GM12878 (cell line): ENCODE measurements at regions not wholly inside any gene's neighbourhood (a gene's known extent, or its start where the extent isn't known, plus 50 kb on each side); places are given as distances from the start of the nearest gene placed in this dataset.
"Not testable (repeated sequence)": the region's sequence is repeated elsewhere in the genome, so short reads cannot be mapped to it uniquely, and the experiment has no call there.

Source experiments
- ATAC-seq: fragments of 200-7000 bp; cut with Tn5 transposase; 3 replicates; pipeline ENCODE4 v1.9.1; 2020; ENCODE audit warnings: mild to moderate bottlenecking, moderate library complexity
- BruUV-seq: library from RNA; stranded (reverse); fragments of 400-500 nt; replicated peaks from 2 replicates; lab custom pipeline; 2021; lab: Mats Ljungman, UMichigan
- CTCF ChIA-PET: fragments of 300-600 bp; sonication (Branson Sonifier 250); formaldehyde crosslinking; extraction: SDS; loops from one replicate; lab custom pipeline; 2021; ENCODE audit warnings: inconsistent platforms; lab: Yijun Ruan, JAX
- POLR2A ChIA-PET: fragments of 350-600 bp; formaldehyde crosslinking; extraction: SDS; loops from one replicate; lab custom pipeline; 2021; ENCODE audit warnings: inconsistent platforms; lab: Charles Lee
- RAD21 ChIA-PET: fragments of 300-600 bp; sonication (Branson Sonifier 250); formaldehyde crosslinking; loops from one replicate; lab custom pipeline; 2023; ENCODE audit warnings: antibody characterized with exemption; ENCODE audit not compliant: unreplicated experiment; lab: Charles Lee
- SMC1A ChIA-PET: fragments of 300-600 bp; sonication (Branson Sonifier 250); formaldehyde crosslinking; loops from one replicate; lab custom pipeline; 2023; ENCODE audit not compliant: unreplicated experiment, uncharacterized antibody; lab: Charles Lee
- DNase-seq: peaks from one replicate; pipeline ENCODE4 v3.0.0-alpha.2; 2011; ENCODE audit warnings: low read depth, low spot score
- FAIRE-seq: peaks from 3 replicates; lab custom pipeline; 2011; peaks lifted over from hg19 to GRCh38; lab: Jason Lieb, UNC
- H2AFZ ChIP-seq: 2 replicates; pipeline ENCODE4 v1.6.0; 2011; ENCODE audit warnings: low read depth, low read length, control low read depth; ENCODE audit not compliant: control insufficient read depth
- H3K27ac ChIP-seq: 2 replicates; pipeline ENCODE4 v1.5.1; 2011; ENCODE audit warnings: control low read depth; ENCODE audit not compliant: control insufficient read depth, insufficient read depth
- H3K27me3 ChIP-seq, 2 experiments: replicated peaks in 1 of 2; 2 replicates each; pipeline versions ENCODE4 v1.6.0 to v1.6.1; 2011; ENCODE audit warnings: low read length in 1 of 2; ENCODE audit not compliant: control insufficient read depth in 2 of 2, insufficient read depth in 2 of 2
- H3K36me3 ChIP-seq, 2 experiments: 2 replicates each; pipeline ENCODE4 v1.5.1; 2011; ENCODE audit warnings: low read length in 1 of 2; ENCODE audit not compliant: control insufficient read depth in 2 of 2, insufficient read depth in 2 of 2
- H3K4me1 ChIP-seq: 2 replicates; pipeline ENCODE4 v1.6.1; 2011; ENCODE audit warnings: mild to moderate bottlenecking, low read length, moderate library complexity, mixed read lengths; ENCODE audit not compliant: control insufficient read depth, insufficient read depth
- H3K4me2 ChIP-seq: 2 replicates; pipeline ENCODE4 v1.6.0; 2011; ENCODE audit warnings: control low read depth; ENCODE audit not compliant: control insufficient read depth, insufficient read depth
- H3K4me3 ChIP-seq: fragments of 200-600 bp; sonication (generic); 2 replicates; pipeline ENCODE4 v1.5.1; 2016
- H3K79me2 ChIP-seq: 2 replicates; pipeline ENCODE4 v1.6.0; 2011; ENCODE audit warnings: low read length; ENCODE audit not compliant: control insufficient read depth, insufficient read depth
- H3K9ac ChIP-seq: 2 replicates; pipeline ENCODE4 v1.8.0; 2011; ENCODE audit warnings: low read length, control low read depth, mixed read lengths; ENCODE audit not compliant: control insufficient read depth, insufficient read depth
- H3K9me3 ChIP-seq: replicated peaks from 3 replicates; pipeline ENCODE4 v1.5.1; 2011; ENCODE audit warnings: mild to moderate bottlenecking, low read length; ENCODE audit not compliant: control insufficient read depth, insufficient read depth
- H4K20me1 ChIP-seq: 2 replicates; pipeline ENCODE4 v1.6.0; 2011; ENCODE audit not compliant: control insufficient read depth, insufficient read depth
- KLF5 ChIP-seq: fragments of 450-650 bp; IDR thresholded peaks from 2 replicates; pipeline ENCODE4 v1.6.1; 2014; ENCODE audit warnings: mild to moderate bottlenecking; ENCODE audit not compliant: partially characterized antibody
- MLLT1 ChIP-seq: fragments of 450-650 bp; IDR thresholded peaks from 2 replicates; pipeline ENCODE4 v1.6.1; 2016; ENCODE audit warnings: mild to moderate bottlenecking
- RAD21 ChIP-seq: IDR thresholded peaks from 2 replicates; pipeline ENCODE4 v1.6.1; 2011; ENCODE audit warnings: mild to moderate bottlenecking, low read depth, low read length, moderate library complexity; ENCODE audit not compliant: insufficient read depth
- SIN3A ChIP-seq: IDR thresholded peaks from 2 replicates; pipeline ENCODE4 v1.6.1; 2012; ENCODE audit warnings: low read depth, low read length, improper control_type of control experiment
- YY1 ChIP-seq: IDR thresholded peaks from 2 replicates; pipeline ENCODE4 v1.6.1; 2011; ENCODE audit warnings: low read depth, mild to moderate bottlenecking, low read length
- WGBS: methylation state at CpG from one replicate; pipeline ENCODE4 v1.1.6; 2016; ENCODE audit warnings: low lambda C conversion rate; ENCODE audit not compliant: insufficient replicate concordance, insufficient coverage; ENCODE audit errors: missing lambda C conversion rate; 5-methylcytosine and 5-hydroxymethylcytosine counted together
- in situ Hi-C: fragments of 300-500 bp; cut with MboI; formaldehyde crosslinking; loops from 9 replicates; pipeline ENCODE4 v1.14.3; 2018; ENCODE audit warnings: mixed read lengths
- intact Hi-C: fragments of 100-400 bp; cut with micrococcal nuclease; formaldehyde crosslinking; loops from one replicate; pipeline ENCODE4 v1.14.2; 2022; ENCODE audit not compliant: unreplicated experiment

- TF ChIP-seq RAD21 (no peak), SIN3A (no peak), KLF5 (no peak), YY1 (no peak)
Measured at GRCh38 chr18:70394672-70395071, 105.8 kb downstream of the SOCS6 start (continued).

- in situ Hi-C loops = no loop called here
- Histone ChIP-seq H3K27ac (no peak overlapping the region), H2AFZ (no peak overlapping the region), H3K4me3 (no peak overlapping the region), H3K79me2 (no peaks in the 10 kb centered on the region), H3K4me2 (no peak overlapping the region), H3K9ac (no peak overlapping the region), H3K4me1 (no peaks in the 10 kb centered on the region), H3K36me3 (no peaks in the 10 kb centered on the region), H4K20me1 (no peaks in the 10 kb centered on the region), H3K27me3 (no peaks in the 10 kb centered on the region), H3K9me3 (no peaks in the 10 kb centered on the region)
- intact Hi-C loops = no loop called here
- no TSS peak for BruUV-seq
- ATAC-seq = no peak
- WGBS = 60% methylated on average over 4 of the region's 4 CpGs
- DNase-seq = no peak
- FAIRE-seq = no peak
- POLR2A ChIA-PET = no interaction called here
- CTCF ChIA-PET = no interaction called here
- RAD21 ChIA-PET = no interaction called here
- no peak for TF ChIP-seq MLLT1
- SMC1A ChIA-PET = no interaction called here
Measured at GRCh38 chr18:70390371-70391090, 101.7 kb downstream of the SOCS6 start.

- in situ Hi-C loops, POLR2A ChIA-PET, H3K27me3 ChIP-seq, RAD21 ChIA-PET, H2AFZ ChIP-seq, H3K9ac ChIP-seq, DNase-seq, BruUV-seq, H3K4me3 ChIP-seq, FAIRE-seq, H3K4me1 ChIP-seq, H3K9me3 ChIP-seq, SMC1A ChIA-PET, H3K27ac ChIP-seq, intact Hi-C loops, H4K20me1 ChIP-seq, H3K4me2 ChIP-seq, ATAC-seq, H3K36me3 ChIP-seq, H3K79me2 ChIP-seq: not testable (repeated sequence)
- CTCF ChIA-PET = interaction anchor here (0.6 kb wide), 1 partner anchor 372 kb away, joined by 3 read pairs; no protein-coding TSS in a partner anchor
- WGBS = 46% methylated on average over 5 of the region's 5 CpGs
Measured at GRCh38 chr18:70389036-70389435, 100.2 kb downstream of the SOCS6 start.
